ENCODE measurements at regions not wholly inside any gene's neighbourhood (a gene's known extent, or its start where the extent isn't known, plus 50 kb on each side); places are given as distances from the start of the nearest gene placed in this dataset.

GRCh38 chr4:14771504-14772175, 230.6 kb upstream of the CPEB2 start:
- Mint-ChIP-seq H3K4me1 (ENCODE audit: low read depth in 2 of 2) (no peaks in the 10 kb centered on the region), H3K27ac (no peak overlapping the region), H3K4me3 (no peak overlapping the region), H3K27me3 (peaks cover 0 to 15% of the 10 kb centered on the region in 2 donors), H3K36me3 (ENCODE audit: insufficient read depth) (no peaks in the 10 kb centered on the region), H3K9me3 (no peaks in the 10 kb centered on the region)
- no peak for DNase-seq
- no peak for ATAC-seq (replicated peaks)

DNA sequence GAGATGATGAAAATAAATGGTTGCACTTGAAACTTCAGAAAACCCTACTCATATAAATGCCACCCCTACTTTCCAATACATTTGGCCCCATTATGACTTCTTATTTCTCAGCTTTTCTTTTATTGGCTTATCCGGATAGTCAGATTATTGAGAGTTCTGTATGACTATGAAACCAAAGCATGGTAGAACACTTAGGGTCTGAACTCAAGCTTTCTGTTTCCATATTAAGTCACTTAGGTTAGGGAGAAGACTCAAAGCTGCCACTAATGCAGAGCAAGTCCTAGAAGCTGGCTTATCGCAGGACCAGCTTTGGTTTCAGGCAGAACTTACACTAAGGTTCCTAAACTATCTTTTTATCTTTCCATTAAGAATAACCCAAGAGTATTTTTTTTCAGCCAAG, 229.9 kb upstream of the CPEB2 start:
- ATAC-seq (replicated peaks) = no peak

GRCh38 chr4:14783011-14783877, 219.0 kb upstream of the CPEB2 start:
- DNase-seq (no peak), ATAC-seq (replicated peaks) (no peak)
- no peaks in the 10 kb centered on the region for H3K27me3 Mint-ChIP-seq
- no peak overlapping the region for H3K4me3 Mint-ChIP-seq
- no peaks in the 10 kb centered on the region for H3K9me3 Mint-ChIP-seq
- no peaks in the 10 kb centered on the region for H3K4me1 Mint-ChIP-seq (ENCODE audit: low read depth in 2 of 2)
- no peaks in the 10 kb centered on the region for H3K36me3 Mint-ChIP-seq (ENCODE audit: insufficient read depth)
- no peak overlapping the region for H3K27ac Mint-ChIP-seq

More for the DNA sequence above, 229.9 kb upstream of the CPEB2 start:
- DNase-seq = no peak
- H3K9me3 Mint-ChIP-seq = no peaks in the 10 kb centered on the region
- H3K36me3 Mint-ChIP-seq (ENCODE audit: insufficient read depth) = no peaks in the 10 kb centered on the region
- H3K4me3 Mint-ChIP-seq = no peak overlapping the region
- H3K4me1 Mint-ChIP-seq (ENCODE audit: low read depth in 2 of 2) = no peaks in the 10 kb centered on the region
- peaks cover 0 to 15% of the 10 kb centered on the region in 2 donors for H3K27me3 Mint-ChIP-seq
- no peak overlapping the region for H3K27ac Mint-ChIP-seq

GRCh38 chr4:14787221-14787620, 215.1 kb upstream of the CPEB2 start:
- Mint-ChIP-seq H3K4me1 (ENCODE audit: low read depth in 2 of 2) (no peaks in the 10 kb centered on the region), H3K27ac (no peak overlapping the region), H3K4me3 (no peak overlapping the region), H3K9me3 (peaks cover 3 to 11% of the 10 kb centered on the region in 2 donors), H3K27me3 (peaks cover 7 to 10% of the 10 kb centered on the region in 2 donors), H3K36me3 (ENCODE audit: insufficient read depth) (no peaks in the 10 kb centered on the region)
- no peak for DNase-seq
- ATAC-seq (replicated peaks) = no peak

GRCh38 chr4:14787894-14788293, 214.4 kb upstream of the CPEB2 start:
- no peak overlapping the region for H3K4me3 Mint-ChIP-seq
- no peaks in the 10 kb centered on the region for H3K4me1 Mint-ChIP-seq (ENCODE audit: low read depth in 2 of 2)

GRCh38 chr4:14790494-14790893, 211.8 kb upstream of the CPEB2 start:
- Mint-ChIP-seq H3K4me3 (no peak overlapping the region), H3K9me3 (peaks cover 3 to 22% of the 10 kb centered on the region in 2 donors), H3K4me1 (ENCODE audit: low read depth in 2 of 2) (no peaks in the 10 kb centered on the region), H3K27me3 (peaks cover 7 to 17% of the 10 kb centered on the region in 2 donors), H3K27ac (no peak overlapping the region), H3K36me3 (ENCODE audit: insufficient read depth) (no peaks in the 10 kb centered on the region)
- DNase-seq (no peak), ATAC-seq (replicated peaks) (no peak)

More at GRCh38 chr4:14787894-14788293, 214.4 kb upstream of the CPEB2 start:
- Mint-ChIP-seq H3K9me3 (peaks cover 3 to 11% of the 10 kb centered on the region in 2 donors), H3K27ac (no peak overlapping the region), H3K36me3 (ENCODE audit: insufficient read depth) (no peaks in the 10 kb centered on the region), H3K27me3 (peaks cover 7 to 11% of the 10 kb centered on the region in 2 donors)
- ATAC-seq (replicated peaks) (no peak), DNase-seq (no peak)

DNA sequence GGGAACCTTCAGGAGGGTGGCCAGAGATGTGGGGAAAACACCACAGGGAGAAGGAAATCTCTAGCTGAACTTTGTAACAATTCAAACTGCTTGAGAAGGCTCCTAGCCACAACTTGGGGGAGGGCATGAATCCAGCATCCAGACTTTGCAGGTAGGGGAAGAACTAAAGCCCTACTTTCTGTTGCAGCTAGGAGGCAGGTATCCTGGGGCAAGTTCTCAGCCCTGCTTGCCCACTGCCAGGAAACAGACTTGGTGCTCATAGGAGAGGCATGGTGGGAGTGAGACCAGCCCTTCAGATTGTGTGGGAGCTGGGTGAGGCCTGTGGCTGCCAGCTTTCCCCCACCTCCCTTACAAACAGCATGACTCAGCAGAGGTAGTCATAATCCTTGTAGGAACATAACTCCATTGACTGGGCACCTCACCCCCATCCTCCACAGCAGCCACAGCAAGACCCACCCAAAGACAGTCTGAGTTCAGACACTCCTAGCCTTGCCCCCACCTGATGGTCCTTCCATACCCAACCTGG, 209.5 kb upstream of the CPEB2 start:
- no peak for DNase-seq
- peaks cover 7 to 17% of the 10 kb centered on the region in 2 donors for H3K27me3 Mint-ChIP-seq
- H3K4me1 Mint-ChIP-seq (ENCODE audit: low read depth in 2 of 2) = no peaks in the 10 kb centered on the region
- H3K27ac Mint-ChIP-seq = no peak overlapping the region
- no peak overlapping the region for H3K4me3 Mint-ChIP-seq
- ATAC-seq (replicated peaks) = no peak
- H3K9me3 Mint-ChIP-seq = peaks cover 5 to 22% of the 10 kb centered on the region in 2 donors
- no peaks in the 10 kb centered on the region for H3K36me3 Mint-ChIP-seq (ENCODE audit: insufficient read depth)

DNA sequence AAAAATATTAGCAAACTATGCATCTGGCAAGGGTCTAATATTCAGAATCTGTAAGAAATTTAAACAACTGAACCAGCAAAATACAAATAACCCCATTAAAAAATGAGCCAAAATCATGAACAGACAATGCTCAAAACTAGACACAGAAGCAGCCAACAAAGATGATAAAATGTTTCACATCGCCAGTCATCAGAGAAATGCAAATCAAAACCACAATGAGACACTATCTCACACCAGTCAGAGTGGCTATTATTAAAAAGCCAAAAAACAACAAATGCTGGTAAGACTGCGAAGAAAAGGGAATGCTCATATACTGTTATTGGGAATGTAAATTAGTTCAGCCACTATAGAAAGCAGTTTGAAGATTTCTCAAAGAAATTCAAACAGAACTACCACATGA, 201.3 kb upstream of the CPEB2 start:
- H3K27me3 Mint-ChIP-seq = peaks cover 0 to 8% of the 10 kb centered on the region in 2 donors
- H3K4me3 Mint-ChIP-seq = no peak overlapping the region
- peaks cover 2 to 7% of the 10 kb centered on the region in 2 donors for H3K9me3 Mint-ChIP-seq
- H3K27ac Mint-ChIP-seq = no peak overlapping the region
- H3K36me3 Mint-ChIP-seq (ENCODE audit: insufficient read depth) = no peaks in the 10 kb centered on the region
- no peaks in the 10 kb centered on the region for H3K4me1 Mint-ChIP-seq (ENCODE audit: low read depth in 2 of 2)
- ATAC-seq (replicated peaks) (no peak), DNase-seq (no peak)

DNA sequence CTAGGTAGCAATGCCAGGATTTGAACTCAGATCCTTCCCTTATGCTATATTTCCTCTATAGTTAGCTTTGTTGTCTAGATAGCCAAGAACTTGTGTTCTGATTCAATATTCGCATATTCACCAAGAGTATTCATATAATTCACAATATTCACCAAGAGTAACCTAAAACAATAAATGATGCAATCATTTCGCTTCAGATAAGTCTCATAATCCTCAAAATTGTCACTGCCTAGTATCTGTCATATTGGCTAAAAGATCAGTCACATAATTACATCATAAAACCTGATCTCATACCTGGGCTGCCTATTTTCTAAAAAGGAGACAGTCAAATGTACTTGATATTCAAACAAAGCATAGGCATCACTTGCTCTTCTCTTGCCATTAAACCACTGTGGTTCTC, 199.7 kb upstream of the CPEB2 start:
- Mint-ChIP-seq H3K27me3 (peaks cover 0 to 8% of the 10 kb centered on the region in 2 donors), H3K27ac (no peak overlapping the region)

GRCh38 chr4:14807856-14808255, 194.4 kb upstream of the CPEB2 start:
- Mint-ChIP-seq H3K4me1 (ENCODE audit: low read depth in 2 of 2) (no peaks in the 10 kb centered on the region), H3K27ac (no peak overlapping the region), H3K27me3 (peaks cover 6 to 14% of the 10 kb centered on the region in 2 donors), H3K9me3 (no peaks in the 10 kb centered on the region), H3K4me3 (no peak overlapping the region), H3K36me3 (ENCODE audit: insufficient read depth) (no peaks in the 10 kb centered on the region)
- ATAC-seq (replicated peaks) (no peak), DNase-seq (no peak)

More for the DNA sequence above, 199.7 kb upstream of the CPEB2 start:
- Mint-ChIP-seq H3K4me1 (ENCODE audit: low read depth in 2 of 2) (no peaks in the 10 kb centered on the region), H3K36me3 (ENCODE audit: insufficient read depth) (no peaks in the 10 kb centered on the region), H3K9me3 (peaks cover 0 to 7% of the 10 kb centered on the region in 2 donors), H3K4me3 (no peak overlapping the region)
- DNase-seq (no peak), ATAC-seq (replicated peaks) (no peak)

- H3K27ac Mint-ChIP-seq = no peak overlapping the region
- DNase-seq (no peak), ATAC-seq (replicated peaks) (no peak)
- no peaks in the 10 kb centered on the region for H3K36me3 Mint-ChIP-seq (ENCODE audit: insufficient read depth)
- H3K4me1 Mint-ChIP-seq (ENCODE audit: low read depth in 2 of 2) = no peaks in the 10 kb centered on the region
- no peak overlapping the region for H3K4me3 Mint-ChIP-seq
- no peaks in the 10 kb centered on the region for H3K9me3 Mint-ChIP-seq
- H3K27me3 Mint-ChIP-seq = peaks cover 9 to 14% of the 10 kb centered on the region in 2 donors
These were observed 193.1 kb upstream of the CPEB2 start for GRCh38 chr4:14809203-14809602.

- no peaks in the 10 kb centered on the region for H3K36me3 Mint-ChIP-seq (ENCODE audit: insufficient read depth)
- H3K27ac Mint-ChIP-seq = no peak overlapping the region
- DNase-seq = no peak
- no peaks in the 10 kb centered on the region for H3K9me3 Mint-ChIP-seq
- ATAC-seq (replicated peaks) = no peak
- no peaks in the 10 kb centered on the region for H3K4me1 Mint-ChIP-seq (ENCODE audit: low read depth in 2 of 2)
- peaks cover 6 to 9% of the 10 kb centered on the region in 2 donors for H3K27me3 Mint-ChIP-seq
- H3K4me3 Mint-ChIP-seq = no peak overlapping the region
These were observed 192.2 kb upstream of the CPEB2 start for GRCh38 chr4:14810121-14810520.

DNA sequence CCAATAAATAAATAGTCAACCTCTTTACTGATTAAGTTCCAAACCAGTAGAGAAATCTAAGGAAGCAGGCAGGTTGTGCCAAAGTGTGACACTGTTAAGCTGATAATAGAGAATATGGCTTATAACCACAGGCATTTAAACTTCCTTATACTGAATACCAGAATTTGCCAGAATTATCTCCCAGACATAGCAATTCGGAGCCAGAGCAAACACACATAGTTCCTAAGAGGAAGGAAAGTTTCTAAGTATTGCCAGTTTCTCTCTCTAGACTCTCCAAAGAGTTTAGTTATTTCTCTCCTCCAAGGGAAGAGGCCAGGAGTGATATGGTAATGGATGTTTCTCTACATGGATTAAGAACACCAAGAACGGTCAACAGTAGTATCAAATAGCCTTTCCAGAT, 191.7 kb upstream of the CPEB2 start:
- no peak for ATAC-seq (replicated peaks)
- H3K27ac Mint-ChIP-seq = no peak overlapping the region
- no peaks in the 10 kb centered on the region for H3K36me3 Mint-ChIP-seq (ENCODE audit: insufficient read depth)
- peaks cover 6 to 9% of the 10 kb centered on the region in 2 donors for H3K27me3 Mint-ChIP-seq
- DNase-seq = no peak
- no peaks in the 10 kb centered on the region for H3K9me3 Mint-ChIP-seq
- no peak overlapping the region for H3K4me3 Mint-ChIP-seq
- no peaks in the 10 kb centered on the region for H3K4me1 Mint-ChIP-seq (ENCODE audit: low read depth in 2 of 2)
